ENCODE measurements at regions not wholly inside any gene's neighbourhood (a gene's known extent, or its start where the extent isn't known, plus 50 kb on each side); places are given as distances from the start of the nearest gene placed in this dataset.
A peak's percentile ranks its signal among the peaks of the same experiment; 100 is the strongest.

DNA sequence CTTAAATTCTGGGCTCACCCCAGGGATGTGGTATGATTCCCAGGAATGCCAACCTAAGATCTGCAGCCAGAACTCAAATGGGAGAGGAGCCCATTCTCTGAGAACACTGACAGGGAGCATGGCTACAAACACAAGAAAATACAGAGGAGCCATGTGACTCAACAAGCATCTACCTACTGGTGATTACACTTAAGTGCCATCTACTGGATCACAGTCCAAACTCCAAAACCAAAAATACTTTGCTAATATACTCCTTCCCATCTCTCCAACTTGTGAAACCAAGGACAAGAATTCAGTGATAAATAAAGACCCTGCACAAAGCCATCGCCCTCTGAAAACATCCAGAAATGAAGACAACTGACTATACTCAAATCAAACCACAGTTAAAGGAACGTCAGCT, 116.9 kb downstream of the NR4A2 start:
- DNase-seq (ENCODE audit: low read depth): peak; percentile 50
- TF ChIP-seq, protein P1, sequence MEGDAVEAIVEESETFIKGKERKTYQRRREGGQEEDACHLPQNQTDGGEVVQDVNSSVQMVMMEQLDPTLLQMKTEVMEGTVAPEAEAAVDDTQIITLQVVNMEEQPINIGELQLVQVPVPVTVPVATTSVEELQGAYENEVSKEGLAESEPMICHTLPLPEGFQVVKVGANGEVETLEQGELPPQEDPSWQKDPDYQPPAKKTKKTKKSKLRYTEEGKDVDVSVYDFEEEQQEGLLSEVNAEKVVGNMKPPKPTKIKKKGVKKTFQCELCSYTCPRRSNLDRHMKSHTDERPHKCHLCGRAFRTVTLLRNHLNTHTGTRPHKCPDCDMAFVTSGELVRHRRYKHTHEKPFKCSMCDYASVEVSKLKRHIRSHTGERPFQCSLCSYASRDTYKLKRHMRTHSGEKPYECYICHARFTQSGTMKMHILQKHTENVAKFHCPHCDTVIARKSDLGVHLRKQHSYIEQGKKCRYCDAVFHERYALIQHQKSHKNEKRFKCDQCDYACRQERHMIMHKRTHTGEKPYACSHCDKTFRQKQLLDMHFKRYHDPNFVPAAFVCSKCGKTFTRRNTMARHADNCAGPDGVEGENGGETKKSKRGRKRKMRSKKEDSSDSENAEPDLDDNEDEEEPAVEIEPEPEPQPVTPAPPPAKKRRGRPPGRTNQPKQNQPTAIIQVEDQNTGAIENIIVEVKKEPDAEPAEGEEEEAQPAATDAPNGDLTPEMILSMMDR (IDR thresholded peaks at IDR 0.05; ENCODE audit: insufficient read depth, low read depth, low read length, missing control alignments): peak; percentile 41
- H3K4me3 ChIP-seq (ENCODE audit: low read length): no peak overlapping the region

DNA sequence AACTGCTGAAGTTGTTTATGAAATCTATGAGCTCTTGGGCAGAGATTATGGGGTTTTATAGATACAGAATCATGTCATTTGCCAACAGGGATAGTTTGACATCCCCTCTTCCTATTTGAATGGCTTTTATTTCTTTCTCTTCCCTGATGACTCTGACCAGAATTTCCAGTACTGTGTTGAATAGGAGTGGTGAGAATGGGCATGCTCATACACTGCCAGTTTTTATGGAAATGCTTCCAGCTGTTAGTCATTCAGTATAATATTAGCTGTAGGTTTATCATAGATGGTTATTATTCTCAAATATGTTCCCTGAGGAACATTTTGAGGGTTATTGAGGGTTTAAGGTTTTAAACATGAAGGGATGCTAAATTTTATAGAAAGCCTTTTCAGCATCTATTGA, 121.2 kb downstream of the NR4A2 start:
- TF ChIP-seq, protein P1 (IDR thresholded peaks at IDR 0.05; ENCODE audit: insufficient read depth, low read depth, low read length, missing control alignments): no peak
- H3K4me3 ChIP-seq (ENCODE audit: low read length): no peak overlapping the region
- DNase-seq (ENCODE audit: low read depth): peak; percentile 76

DNA sequence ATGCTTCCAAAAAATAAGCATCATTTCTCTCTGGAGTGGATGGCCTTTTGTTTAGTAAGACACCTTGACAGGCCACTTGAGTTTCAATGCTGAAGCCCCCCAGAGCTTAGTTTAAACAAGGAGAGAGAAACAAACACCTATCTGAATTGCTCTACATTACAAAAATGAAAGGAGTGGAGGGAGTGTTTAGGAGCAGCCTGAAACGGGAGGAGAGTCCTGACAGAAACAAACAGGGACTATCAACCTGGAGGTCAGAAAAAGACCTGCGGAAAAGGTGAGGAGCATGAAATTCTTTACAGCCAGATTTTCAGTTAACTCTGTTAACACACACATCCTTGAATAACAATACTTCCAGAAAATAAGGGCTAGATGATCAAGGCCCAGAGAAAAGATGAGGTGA, 126.2 kb downstream of the NR4A2 start:
- DNase-seq (ENCODE audit: low read depth): no peak
- no peak overlapping the region for H3K4me3 ChIP-seq (ENCODE audit: low read length)
- TF ChIP-seq, protein P1 (IDR thresholded peaks at IDR 0.05; ENCODE audit: insufficient read depth, low read depth, low read length, missing control alignments): no peak

DNA sequence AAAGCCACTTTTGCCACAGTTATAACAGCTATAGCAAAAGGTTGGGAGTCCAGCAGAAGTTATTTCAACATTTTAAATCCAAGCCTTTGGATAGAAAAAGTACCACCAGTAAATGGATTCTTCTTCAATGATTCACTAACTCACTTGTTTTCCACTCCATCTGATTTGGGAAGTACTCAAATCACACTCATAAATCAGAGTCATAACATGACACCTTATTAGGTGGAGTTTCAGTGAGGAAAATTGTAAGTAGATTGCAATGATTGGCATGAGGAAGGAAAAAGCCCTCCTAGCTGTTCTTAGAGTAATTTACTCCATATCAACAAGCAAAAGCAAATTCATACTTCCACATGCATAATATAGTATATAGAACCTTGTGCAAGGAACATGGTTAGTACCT, 132.9 kb downstream of the NR4A2 start:
- no peak overlapping the region for H3K4me3 ChIP-seq (ENCODE audit: low read length)
- DNase-seq (ENCODE audit: low read depth): peak; percentile 79
- TF ChIP-seq, protein P1 (IDR thresholded peaks at IDR 0.05; ENCODE audit: insufficient read depth, low read depth, low read length, missing control alignments): no peak

DNA sequence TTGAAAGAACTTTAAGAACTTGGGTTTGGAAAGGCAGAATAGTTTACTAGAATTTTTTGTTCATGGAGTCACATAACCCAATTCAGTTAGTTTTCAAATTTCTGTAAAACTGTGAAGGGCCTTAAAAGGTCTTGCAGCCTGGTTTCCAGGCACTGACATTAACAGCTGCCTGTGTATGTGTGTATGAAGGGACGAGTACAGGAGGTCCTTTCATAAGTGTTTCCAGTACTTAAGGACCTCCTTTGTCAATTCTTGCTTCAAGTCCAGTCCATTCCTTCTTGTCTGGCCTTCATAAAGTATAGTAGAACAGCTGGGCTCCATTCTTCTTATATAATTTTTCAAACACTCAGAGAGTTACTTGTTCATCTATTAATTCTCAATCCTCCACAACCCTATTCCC, 136.5 kb downstream of the NR4A2 start:
- no peak for DNase-seq (ENCODE audit: low read depth)
- TF ChIP-seq, protein P1 (IDR thresholded peaks at IDR 0.05; ENCODE audit: insufficient read depth, low read depth, low read length, missing control alignments): no peak

DNA sequence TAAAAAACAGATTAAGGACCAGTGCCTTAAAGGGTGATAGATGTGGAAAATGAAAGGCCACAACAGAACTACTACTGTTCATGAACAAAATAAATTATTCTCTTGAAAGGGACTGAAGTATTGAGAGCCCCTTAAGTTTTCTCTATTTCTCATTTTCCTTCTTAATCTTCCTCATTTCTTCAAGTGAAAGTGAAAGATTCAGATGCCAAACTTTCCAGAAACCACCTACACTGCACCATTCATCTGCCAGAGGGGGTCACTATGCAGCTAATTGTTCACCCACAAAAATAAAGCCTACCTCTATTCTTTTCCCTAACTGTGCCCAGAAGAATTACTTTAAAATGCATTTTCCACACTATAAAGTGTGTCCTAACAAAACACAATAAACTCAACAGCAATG, 140.1 kb downstream of the NR4A2 start:
- TF ChIP-seq, protein P1 (IDR thresholded peaks at IDR 0.05; ENCODE audit: insufficient read depth, low read depth, low read length, missing control alignments): no peak
- no peak overlapping the region for H3K4me3 ChIP-seq (ENCODE audit: low read length)
- no peak for DNase-seq (ENCODE audit: low read depth)

More for the DNA sequence above, 136.5 kb downstream of the NR4A2 start:
- no peak overlapping the region for H3K4me3 ChIP-seq (ENCODE audit: low read length)

DNA sequence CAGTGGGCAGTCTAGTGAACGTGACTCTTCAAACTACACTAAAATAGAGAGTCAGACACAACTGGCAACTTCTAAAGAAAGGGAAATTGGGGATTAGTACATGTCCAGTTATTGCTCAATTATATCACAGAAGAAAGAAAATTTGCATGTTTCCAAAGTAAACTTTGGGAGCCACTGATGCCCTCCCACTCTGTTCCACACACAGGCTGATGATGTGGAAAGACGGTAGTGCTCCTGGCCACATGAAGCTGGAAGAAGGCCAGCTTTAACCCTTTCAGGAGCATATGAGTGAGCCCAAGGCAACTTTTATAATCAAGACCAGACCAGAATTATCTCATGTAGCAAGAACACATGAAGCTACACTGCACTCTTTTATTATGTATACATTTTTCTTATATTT, 141.0 kb downstream of the NR4A2 start:
- H3K4me3 ChIP-seq (ENCODE audit: low read length): no peak overlapping the region
- TF ChIP-seq, protein P1 (IDR thresholded peaks at IDR 0.05; ENCODE audit: insufficient read depth, low read depth, low read length, missing control alignments): no peak
- DNase-seq (ENCODE audit: low read depth): peak; percentile 46
